HepG2 (cell line): ENCODE measurements at regions not wholly inside any gene's neighbourhood (a gene's known extent, or its start where the extent isn't known, plus 50 kb on each side); places are given as distances from the start of the nearest gene placed in this dataset.

ENCODE experiments used
- ATAC-seq: fragments of 200-7000 bp; cut with Tn5 transposase; 3 replicates; pipeline ENCODE4 v1.9.1; 2020; ENCODE audit warnings: mild to moderate bottlenecking, moderate library complexity
- BruUV-seq: library from RNA; stranded (reverse); fragments of 400-500 nt; replicated peaks from 2 replicates; lab custom pipeline; 2021; lab: Mats Ljungman, UMichigan
- CTCF ChIA-PET: fragments of 300-600 bp; formaldehyde crosslinking; extraction: SDS; loops from one replicate; lab custom pipeline; 2021; ENCODE audit warnings: low total read pairs, inconsistent platforms, low intra/inter-chr PET ratio; lab: Yijun Ruan, JAX
- POLR2A ChIA-PET: fragments of 350-600 bp; sonication (Branson Sonifier 250); formaldehyde crosslinking; loops from one replicate; lab custom pipeline; 2020; ENCODE audit warnings: antibody characterized with exemption, inconsistent platforms; lab: Yijun Ruan, JAX
- DNase-seq: peaks from one replicate; pipeline ENCODE4 v3.0.0-alpha.2; 2015; ENCODE audit warnings: low spot score
- FAIRE-seq: peaks from 3 replicates; lab custom pipeline; 2011; peaks lifted over from hg19 to GRCh38; lab: Jason Lieb, UNC
- H2AFZ ChIP-seq: one replicate; pipeline ENCODE4 v1.6.1; 2011; ENCODE audit warnings: low read length, inconsistent platforms
- H3K27ac ChIP-seq: fragments of 300-600 bp; 3 replicates; pipeline ENCODE4 v1.8.0; 2011; ENCODE audit warnings: mixed run types, mild to moderate bottlenecking, mixed read lengths, low read length, inconsistent platforms; ENCODE audit not compliant: insufficient read depth; ENCODE audit errors: extremely low read length
- H3K27me3 ChIP-seq, 2 experiments: fragments of 200-600 bp in 1 of 2; 2 replicates in 1 of 2; 3 replicates in 1 of 2; pipeline versions ENCODE4 v1.6.0 to v1.8.0; 2011; ENCODE audit warnings: low read length in 2 of 2, mild to moderate bottlenecking in 2 of 2, moderate library complexity in 2 of 2, inconsistent platforms in 1 of 2; ENCODE audit not compliant: insufficient read depth in 2 of 2, control insufficient read depth in 1 of 2
- H3K36me3 ChIP-seq, 2 experiments: fragments of 200-600 bp in 1 of 2; replicated peaks in 1 of 2; 2 replicates in 1 of 2; 3 replicates in 1 of 2; pipeline versions ENCODE4 v1.5.1 to v1.8.0; 2011; ENCODE audit warnings: low read length in 2 of 2, inconsistent platforms in 1 of 2; ENCODE audit not compliant: insufficient read depth in 2 of 2, control insufficient read depth in 1 of 2
- H3K4me1 ChIP-seq: 2 replicates; pipeline ENCODE4 v1.5.1; 2012; ENCODE audit warnings: low read length, inconsistent platforms; ENCODE audit not compliant: insufficient read depth
- H3K4me2 ChIP-seq: 2 replicates; pipeline ENCODE4 v1.6.0; 2011; ENCODE audit warnings: low read depth, low read length, inconsistent platforms
- H3K4me3 ChIP-seq, 3 experiments: fragments of 200-600 bp in 1 of 3; sonication (generic), shearing (Covaris generic) in 1 of 3; replicated peaks in 1 of 3; 2 replicates each; pipeline ENCODE4 v1.5.1; 2011 to 2016; ENCODE audit warnings: low read length in 3 of 3, inconsistent platforms in 2 of 3, low read depth in 2 of 3, mild to moderate bottlenecking in 2 of 3, control low read depth in 1 of 3, mixed read lengths in 1 of 3; ENCODE audit not compliant: insufficient read depth in 1 of 3
- H3K79me2 ChIP-seq: one replicate; pipeline ENCODE4 v1.6.1; 2011; ENCODE audit warnings: low read length, inconsistent platforms; ENCODE audit not compliant: insufficient read depth
- H3K9ac ChIP-seq: 2 replicates; pipeline ENCODE4 v1.6.0; 2011; ENCODE audit warnings: mild to moderate bottlenecking, low read depth, low read length, inconsistent platforms; ENCODE audit not compliant: insufficient read depth
- H3K9me3 ChIP-seq: 2 replicates; pipeline ENCODE4 v1.5.1; 2012; ENCODE audit warnings: mild to moderate bottlenecking, low read length
- H4K20me1 ChIP-seq: 2 replicates; pipeline ENCODE4 v1.6.0; 2011; ENCODE audit warnings: inconsistent platforms, mild to moderate bottlenecking, low read length, moderate library complexity; ENCODE audit not compliant: insufficient read depth
- ELF3 ChIP-seq: IDR thresholded peaks from 2 replicates; pipeline ENCODE4 v1.6.1; 2016; ENCODE audit warnings: missing genetic modification reagents, missing compliant biosample characterization
- FOXJ3 ChIP-seq: sonication (generic); formaldehyde crosslinking; IDR thresholded peaks from 2 replicates; pipeline ENCODE4 v1.4.0; 2020; ENCODE audit warnings: missing genetic modification reagents, mild to moderate bottlenecking, borderline replicate concordance
- PCBP2 ChIP-seq: fragments of 200-400 bp; formaldehyde crosslinking; optimal IDR thresholded peaks from 2 replicates; pipeline ENCODE3; 2018; ENCODE audit warnings: low read length, low read depth; ENCODE audit not compliant: poor library complexity, severe bottlenecking
- SATB2 ChIP-seq: sonication (generic); formaldehyde crosslinking; IDR thresholded peaks from 2 replicates; pipeline ENCODE4 v1.5.0; 2020; ENCODE audit warnings: missing genetic modification reagents
- SNAPC4 ChIP-seq: sonication (generic); formaldehyde crosslinking; IDR thresholded peaks from 2 replicates; pipeline ENCODE4 v1.4.0; 2020; ENCODE audit warnings: mild to moderate bottlenecking, missing genetic modification reagents
- SSRP1 ChIP-seq: IDR thresholded peaks from 2 replicates; pipeline ENCODE4 v1.6.1; 2016; ENCODE audit warnings: control low read depth
- TBL1XR1 ChIP-seq: fragments of 150-350 bp; IDR thresholded peaks from 2 replicates; pipeline ENCODE4 v1.6.1; 2014; ENCODE audit warnings: borderline replicate concordance, low read length; ENCODE audit not compliant: partially characterized antibody
- ZFP41 ChIP-seq: sonication (generic); formaldehyde crosslinking; IDR thresholded peaks from 2 replicates; pipeline ENCODE4 v1.4.0; 2020; ENCODE audit warnings: mild to moderate bottlenecking, missing genetic modification reagents, borderline replicate concordance
- ZNF333 ChIP-seq: sonication (generic); formaldehyde crosslinking; IDR thresholded peaks from 2 replicates; pipeline ENCODE4 v1.4.0; 2020; ENCODE audit warnings: mild to moderate bottlenecking, missing genetic modification reagents, borderline replicate concordance
- WGBS: methylation state at CpG from one replicate; pipeline ENCODE4 v1.1.6; 2017; ENCODE audit warnings: low lambda C conversion rate; 5-methylcytosine and 5-hydroxymethylcytosine counted together
- in situ Hi-C: cut with HindIII; loops from 2 replicates; pipeline ENCODE4 v1.10.0; 2017; ENCODE audit warnings: low pct_unique_long_range_greater_than_20kb; ENCODE audit not compliant: extremely low pct_ligation_motif_present
- intact Hi-C: fragments of 100-400 bp; cut with micrococcal nuclease; formaldehyde crosslinking; loops from one replicate; pipeline ENCODE4 v1.10.0; 2022; ENCODE audit not compliant: unreplicated experiment
- TF ChIP-seq, protein P1 (sequence below): sonication (generic); formaldehyde crosslinking; IDR thresholded peaks from 2 replicates; pipeline ENCODE4 v1.5.1; 2020; ENCODE audit warnings: mild to moderate bottlenecking, missing genetic modification reagents
- TF ChIP-seq, protein P2 (sequence below): sonication (generic); formaldehyde crosslinking; IDR thresholded peaks from 2 replicates; pipeline ENCODE4 v1.5.0; 2020; ENCODE audit warnings: missing genetic modification reagents
- TF ChIP-seq, protein P3 (sequence below): sonication (generic); formaldehyde crosslinking; IDR thresholded peaks from 2 replicates; pipeline ENCODE4 v1.8.0; 2022; ENCODE audit warnings: low read depth, missing genetic modification reagents

DNA sequence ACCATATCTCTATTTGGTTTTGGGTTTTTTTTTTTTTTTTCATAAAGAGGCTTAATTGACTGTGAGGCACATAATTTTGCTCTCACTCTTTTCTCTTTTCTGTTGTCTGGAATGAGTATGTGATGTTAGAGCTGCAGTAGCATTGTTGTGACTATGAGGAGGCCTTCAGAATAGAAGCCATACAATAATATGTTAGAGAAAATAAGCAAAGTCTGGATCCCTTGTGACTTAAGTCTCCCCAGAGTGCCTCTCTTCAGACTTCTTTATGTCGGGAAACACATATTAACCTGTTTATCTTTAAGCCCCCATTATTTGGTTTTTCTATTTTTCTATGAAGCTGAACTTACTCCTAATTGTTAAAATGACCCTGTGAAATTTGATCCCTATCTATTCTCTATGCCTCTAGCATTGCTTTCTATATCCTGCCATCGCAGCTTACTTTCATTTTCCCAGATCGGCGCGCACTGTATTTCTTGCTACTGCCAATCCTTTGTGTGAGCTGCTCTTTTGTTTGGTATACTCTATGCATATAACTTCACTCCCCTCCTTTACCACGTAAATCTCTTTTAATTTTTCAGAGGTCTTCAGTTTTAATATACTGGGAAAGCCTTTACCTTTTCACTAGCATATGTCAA is 372.5 kb upstream of the KCNN2 start:
- H2AFZ ChIP-seq: no peak overlapping the region
- POLR2A ChIA-PET: no interaction called here
- no TSS peak for BruUV-seq
- DNase-seq (no peak), FAIRE-seq (no peak), ATAC-seq (peak; percentile 65; the same call in 2 of the 3 replicates)
- no peaks in the 10 kb centered on the region for H3K27me3 ChIP-seq
- intact Hi-C loops: no loop called here
- H3K9me3 ChIP-seq: no peaks in the 10 kb centered on the region
- H3K36me3 ChIP-seq: no peaks in the 10 kb centered on the region
- no peaks in the 10 kb centered on the region for H3K4me1 ChIP-seq
- H3K4me2 ChIP-seq: peak overlapping the region; percentile 58
- H3K27ac ChIP-seq: no peak overlapping the region
- peak overlapping the region; percentile 1 to 34 (median 26); a peak in 3 of 6 replicates for H3K4me3 ChIP-seq
- H3K9ac ChIP-seq: no peak overlapping the region
- WGBS: 2% methylated on average over 6 of the region's 6 CpGs
- H3K79me2 ChIP-seq: no peaks in the 10 kb centered on the region
- in situ Hi-C loops: no loop called here
- CTCF ChIA-PET: no interaction called here
- H4K20me1 ChIP-seq: no peaks in the 10 kb centered on the region
- TF ChIP-seq, protein P1, sequence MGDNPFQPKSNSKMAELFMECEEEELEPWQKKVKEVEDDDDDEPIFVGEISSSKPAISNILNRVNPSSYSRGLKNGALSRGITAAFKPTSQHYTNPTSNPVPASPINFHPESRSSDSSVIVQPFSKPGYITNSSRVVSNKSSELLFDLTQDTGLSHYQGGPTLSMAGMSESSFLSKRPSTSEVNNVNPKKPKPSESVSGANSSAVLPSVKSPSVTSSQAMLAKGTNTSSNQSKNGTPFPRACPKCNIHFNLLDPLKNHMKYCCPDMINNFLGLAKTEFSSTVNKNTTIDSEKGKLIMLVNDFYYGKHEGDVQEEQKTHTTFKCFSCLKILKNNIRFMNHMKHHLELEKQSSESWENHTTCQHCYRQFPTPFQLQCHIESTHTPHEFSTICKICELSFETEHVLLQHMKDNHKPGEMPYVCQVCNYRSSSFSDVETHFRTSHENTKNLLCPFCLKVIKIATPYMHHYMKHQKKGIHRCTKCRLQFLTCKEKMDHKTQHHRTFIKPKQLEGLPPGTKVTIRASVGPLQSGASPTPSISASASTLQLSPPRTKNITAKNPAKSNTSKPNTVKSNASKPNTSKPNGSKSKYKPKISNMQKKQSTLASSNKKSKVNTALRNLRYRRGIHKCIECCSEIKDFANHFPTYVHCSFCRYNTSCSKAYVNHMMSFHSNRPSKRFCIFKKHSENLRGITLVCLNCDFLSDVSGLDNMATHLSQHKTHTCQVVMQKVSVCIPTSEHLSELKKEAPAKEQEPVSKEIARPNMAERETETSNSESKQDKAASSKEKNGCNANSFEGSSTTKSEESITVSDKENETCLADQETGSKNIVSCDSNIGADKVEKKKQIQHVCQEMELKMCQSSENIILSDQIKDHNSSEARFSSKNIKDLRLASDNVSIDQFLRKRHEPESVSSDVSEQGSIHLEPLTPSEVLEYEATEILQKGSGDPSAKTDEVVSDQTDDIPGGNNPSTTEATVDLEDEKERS (CRISPR knock-in tag): no peak
- TF ChIP-seq ELF3 (CRISPR knock-in tag) (no peak), SSRP1 (CRISPR knock-in tag) (no peak), FOXJ3 (CRISPR knock-in tag) (no peak), ZFP41 (CRISPR knock-in tag) (no peak), SNAPC4 (CRISPR knock-in tag) (no peak), TBL1XR1 (no peak), ZNF333 (no peak), PCBP2 (no peak), SATB2 (CRISPR knock-in tag) (no peak)
- TF ChIP-seq, protein P2, sequence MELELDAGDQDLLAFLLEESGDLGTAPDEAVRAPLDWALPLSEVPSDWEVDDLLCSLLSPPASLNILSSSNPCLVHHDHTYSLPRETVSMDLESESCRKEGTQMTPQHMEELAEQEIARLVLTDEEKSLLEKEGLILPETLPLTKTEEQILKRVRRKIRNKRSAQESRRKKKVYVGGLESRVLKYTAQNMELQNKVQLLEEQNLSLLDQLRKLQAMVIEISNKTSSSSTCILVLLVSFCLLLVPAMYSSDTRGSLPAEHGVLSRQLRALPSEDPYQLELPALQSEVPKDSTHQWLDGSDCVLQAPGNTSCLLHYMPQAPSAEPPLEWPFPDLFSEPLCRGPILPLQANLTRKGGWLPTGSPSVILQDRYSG (CRISPR knock-in tag): no peak
- TF ChIP-seq, protein P3, sequence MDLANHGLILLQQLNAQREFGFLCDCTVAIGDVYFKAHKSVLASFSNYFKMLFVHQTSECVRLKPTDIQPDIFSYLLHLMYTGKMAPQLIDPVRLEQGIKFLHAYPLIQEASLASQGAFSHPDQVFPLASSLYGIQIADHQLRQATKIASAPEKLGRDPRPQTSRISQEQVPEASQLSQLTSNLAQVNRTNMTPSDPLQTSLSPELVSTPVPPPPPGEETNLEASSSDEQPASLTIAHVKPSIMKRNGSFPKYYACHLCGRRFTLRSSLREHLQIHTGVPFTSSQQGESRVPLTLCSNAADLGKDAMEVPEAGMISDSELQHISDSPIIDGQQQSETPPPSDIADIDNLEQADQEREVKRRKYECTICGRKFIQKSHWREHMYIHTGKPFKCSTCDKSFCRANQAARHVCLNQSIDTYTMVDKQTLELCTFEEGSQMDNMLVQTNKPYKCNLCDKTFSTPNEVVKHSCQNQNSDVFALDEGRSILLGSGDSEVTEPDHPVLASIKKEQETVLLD (CRISPR knock-in tag): no peak
